H1 (cell line): ENCODE measurements at regions not wholly inside any gene's neighbourhood (a gene's known extent, or its start where the extent isn't known, plus 50 kb on each side); places are given as distances from the start of the nearest gene placed in this dataset.

Source experiments
- CTCF ChIA-PET: fragments of 300-600 bp; sonication (Branson Sonifier 250); formaldehyde crosslinking; loops from one replicate; lab custom pipeline; 2021; ENCODE audit not compliant: partially characterized antibody; lab: Charles Lee
- POLR2A ChIA-PET: fragments of 300-600 bp; sonication (Branson Sonifier 250); formaldehyde crosslinking; loops from one replicate; lab custom pipeline; 2021; ENCODE audit warnings: inconsistent platforms; ENCODE audit not compliant: partially characterized antibody; lab: Charles Lee
- DNase-seq, 2 experiments: peaks; one replicate each; pipeline versions ENCODE4 v3.0.0 to v3.0.0-alpha.2; 2010 to 2022; ENCODE audit warnings: low spot score in 2 of 2, low read depth in 1 of 2, mixed read lengths in 1 of 2
- FAIRE-seq: peaks from 2 replicates; lab custom pipeline; 2011; peaks lifted over from hg19 to GRCh38; lab: Jason Lieb, UNC
- H2AFZ ChIP-seq: 2 replicates; pipeline ENCODE4 v1.8.1; 2012; ENCODE audit warnings: low read length, inconsistent platforms
- H2AK5ac ChIP-seq: 2 replicates; pipeline ENCODE4 v1.6.1; 2013; ENCODE audit warnings: low read depth, low read length
- H2BK120ac ChIP-seq: replicated peaks from 2 replicates; pipeline ENCODE3; 2013; ENCODE audit warnings: low read depth, low read length, inconsistent platforms
- H2BK12ac ChIP-seq: 2 replicates; pipeline ENCODE4 v1.6.1; 2013; ENCODE audit warnings: low read depth, low read length
- H2BK15ac ChIP-seq: 2 replicates; pipeline ENCODE4 v1.6.1; 2013; ENCODE audit warnings: low read length
- H2BK20ac ChIP-seq: 2 replicates; pipeline ENCODE4 v1.6.1; 2013; ENCODE audit warnings: low read length
- H2BK5ac ChIP-seq: 2 replicates; pipeline ENCODE4 v1.6.1; 2013; ENCODE audit warnings: low read depth, low read length
- H3K14ac ChIP-seq: 2 replicates; pipeline ENCODE4 v1.6.1; 2013; ENCODE audit warnings: inconsistent platforms; ENCODE audit not compliant: insufficient read length
- H3K18ac ChIP-seq: 2 replicates; pipeline ENCODE4 v1.6.1; 2013; ENCODE audit warnings: low read length; ENCODE audit errors: extremely low read depth
- H3K23ac ChIP-seq: 2 replicates; pipeline ENCODE4 v1.6.1; 2013; ENCODE audit warnings: inconsistent platforms; ENCODE audit not compliant: insufficient read length
- H3K23me2 ChIP-seq: 2 replicates; pipeline ENCODE4 v1.6.1; 2013; ENCODE audit warnings: low read depth, low read length
- H3K27ac ChIP-seq: 2 replicates; pipeline ENCODE4 v1.6.1; 2011; ENCODE audit warnings: low read depth, low read length, inconsistent platforms
- H3K27me3 ChIP-seq, 4 experiments: replicated peaks in 1 of 4; 1 replicate in 1 of 4; 2 replicates in 3 of 4; pipeline versions ENCODE4 v1.6.1 to v1.8.1; 2011 to 2013; ENCODE audit warnings: low read length in 3 of 4, mild to moderate bottlenecking in 3 of 4, inconsistent platforms in 2 of 4, mixed read lengths in 2 of 4, moderate library complexity in 1 of 4; ENCODE audit not compliant: control insufficient read depth in 3 of 4, insufficient read depth in 3 of 4; ENCODE audit errors: extremely low read depth in 1 of 4
- H3K36me3 ChIP-seq, 4 experiments: 2 replicates each; pipeline versions ENCODE4 v1.6.1 to v1.8.1; 2011 to 2013; ENCODE audit warnings: mild to moderate bottlenecking in 4 of 4, low read length in 3 of 4, moderate library complexity in 2 of 4, control low read depth in 1 of 4, inconsistent platforms in 1 of 4; ENCODE audit not compliant: insufficient read depth in 4 of 4, control insufficient read depth in 2 of 4
- H3K4ac ChIP-seq: replicated peaks from 2 replicates; pipeline ENCODE3; 2013; ENCODE audit warnings: low read length, low read depth, mixed read lengths, inconsistent platforms; ENCODE audit not compliant: insufficient read length
- H3K4me1 ChIP-seq, 4 experiments: replicated peaks in 1 of 4; 1 replicate in 1 of 4; 2 replicates in 3 of 4; pipeline versions ENCODE4 v1.6.1 to v1.8.1; 2011 to 2013; ENCODE audit warnings: low read length in 3 of 4, inconsistent platforms in 2 of 4, mixed read lengths in 1 of 4; ENCODE audit not compliant: insufficient read depth in 4 of 4, control insufficient read depth in 3 of 4
- H3K4me2 ChIP-seq, 2 experiments: 2 replicates each; pipeline versions ENCODE4 v1.6.1 to v1.8.1; 2011 to 2013; ENCODE audit warnings: low read depth in 2 of 2, low read length in 2 of 2, control low read depth in 1 of 2, inconsistent platforms in 1 of 2, mild to moderate bottlenecking in 1 of 2; ENCODE audit not compliant: insufficient read depth in 1 of 2
- H3K4me3 ChIP-seq, 4 experiments: fragments of 200-600, 300-600 bp in 1 of 4; sonication (generic), shearing (Covaris generic), sonication (Bioruptor Twin) in 1 of 4; 2 replicates each; pipeline versions ENCODE4 v1.5.1 to v1.8.1; 2011 to 2016; ENCODE audit warnings: low read length in 4 of 4, low read depth in 3 of 4, control low read depth in 2 of 4, inconsistent platforms in 2 of 4, mild to moderate bottlenecking in 2 of 4, mixed read lengths in 1 of 4, moderate library complexity in 1 of 4; ENCODE audit not compliant: insufficient read depth in 2 of 4; ENCODE audit errors: extremely low read depth in 1 of 4
- H3K56ac ChIP-seq: replicated peaks from 2 replicates; pipeline ENCODE3; 2013; ENCODE audit warnings: low read depth, mild to moderate bottlenecking, mixed read lengths, low read length, inconsistent platforms; ENCODE audit not compliant: insufficient read length
- H3K79me1 ChIP-seq: 2 replicates; pipeline ENCODE4 v1.6.1; 2013; ENCODE audit warnings: low read depth, low read length, control low read depth
- H3K79me2 ChIP-seq, 2 experiments: 2 replicates each; pipeline versions ENCODE4 v1.6.1 to v1.8.1; 2012 to 2013; ENCODE audit warnings: low read length in 2 of 2, mild to moderate bottlenecking in 2 of 2, inconsistent platforms in 1 of 2; ENCODE audit not compliant: insufficient read depth in 2 of 2, control insufficient read depth in 1 of 2
- H3K9ac ChIP-seq, 4 experiments: replicated peaks in 1 of 4; 1 replicate in 1 of 4; 2 replicates in 3 of 4; pipeline versions ENCODE4 v1.6.1 to v1.8.1; 2011 to 2013; ENCODE audit warnings: low read depth in 3 of 4, low read length in 3 of 4, control low read depth in 2 of 4, mild to moderate bottlenecking in 2 of 4, moderate library complexity in 2 of 4, inconsistent platforms in 1 of 4; ENCODE audit errors: extremely low read depth in 1 of 4
- H3K9me3 ChIP-seq, 2 experiments: 2 replicates each; pipeline versions ENCODE4 v1.6.1 to v1.8.1; 2012 to 2013; ENCODE audit warnings: mild to moderate bottlenecking in 2 of 2, moderate library complexity in 2 of 2, control low read depth in 1 of 2, inconsistent platforms in 1 of 2, low read depth in 1 of 2, low read length in 1 of 2, mixed read lengths in 1 of 2; ENCODE audit not compliant: insufficient read depth in 2 of 2
- H4K20me1 ChIP-seq, 2 experiments: replicated peaks in 1 of 2; 2 replicates each; pipeline versions ENCODE3 to v1.8.1; 2011 to 2013; ENCODE audit warnings: inconsistent platforms in 2 of 2, low read length in 2 of 2, mild to moderate bottlenecking in 1 of 2; ENCODE audit not compliant: insufficient read depth in 2 of 2, control insufficient read depth in 1 of 2
- H4K5ac ChIP-seq: 2 replicates; pipeline ENCODE4 v1.6.1; 2013; ENCODE audit warnings: low read length, low read depth, mixed read lengths, inconsistent platforms; ENCODE audit not compliant: insufficient read length
- H4K8ac ChIP-seq: 2 replicates; pipeline ENCODE4 v1.8.0; 2013; ENCODE audit warnings: mild to moderate bottlenecking, moderate library complexity, low read length, inconsistent platforms; ENCODE audit not compliant: insufficient read depth; ENCODE audit errors: extremely low read depth
- H4K91ac ChIP-seq: replicated peaks from 2 replicates; pipeline ENCODE3; 2013; ENCODE audit warnings: low read length, mixed read lengths, inconsistent platforms; ENCODE audit not compliant: insufficient read length
- RBBP5 ChIP-seq: IDR thresholded peaks from 2 replicates; pipeline ENCODE4 v1.7.1; 2012; ENCODE audit warnings: low read depth, mild to moderate bottlenecking, inconsistent platforms, low read length, moderate library complexity, borderline replicate concordance
- YY1 ChIP-seq: IDR thresholded peaks from 2 replicates; pipeline ENCODE4 v1.6.1; 2011; ENCODE audit warnings: low read depth, mild to moderate bottlenecking, low read length
- WGBS, 2 experiments: shearing (Covaris generic) in 1 of 2; methylation state at CpG; one replicate each; pipeline versions ENCODE4 v1.1.6 to v1.1.7; 2013 to 2015; ENCODE audit warnings: low lambda C conversion rate in 2 of 2, mixed read lengths in 2 of 2, inconsistent platforms in 1 of 2, low coverage in 1 of 2, missing lambda C conversion rate in 1 of 2; ENCODE audit not compliant: insufficient replicate concordance in 2 of 2, insufficient coverage in 1 of 2, insufficient read length in 1 of 2; ENCODE audit errors: extremely low coverage in 1 of 2, missing lambda C conversion rate in 1 of 2; 5-methylcytosine and 5-hydroxymethylcytosine counted together

- H3K18ac ChIP-seq: no peak overlapping the region
- H3K9ac ChIP-seq: no peak overlapping the region
- no peaks in the 10 kb centered on the region for H3K36me3 ChIP-seq
- CTCF ChIA-PET: no interaction called here
- no peak overlapping the region for H2AK5ac ChIP-seq
- POLR2A ChIA-PET: no interaction called here
- no peak overlapping the region for H3K23ac ChIP-seq
- H3K27ac ChIP-seq: no peak overlapping the region
- no peak overlapping the region for H2BK15ac ChIP-seq
- no peaks in the 10 kb centered on the region for H3K9me3 ChIP-seq
- no peak overlapping the region for H2BK120ac ChIP-seq
- H3K79me2 ChIP-seq: no peaks in the 10 kb centered on the region
- no peak overlapping the region for H2BK12ac ChIP-seq
- WGBS, 2 experiments: 90% methylated on average over 3 of the region's 3 CpGs; no CpG with 5 or more reads in 1 of the 2 experiments
- no peak overlapping the region for H4K5ac ChIP-seq
- FAIRE-seq: no peak
- no peak overlapping the region for H3K14ac ChIP-seq
- H3K23me2 ChIP-seq: no peaks in the 10 kb centered on the region
- H2AFZ ChIP-seq: no peak overlapping the region
- no peak overlapping the region for H3K4me3 ChIP-seq
- H2BK5ac ChIP-seq: no peak overlapping the region
- no peaks in the 10 kb centered on the region for H3K79me1 ChIP-seq
- no peak overlapping the region for H3K4me2 ChIP-seq
- no peak overlapping the region for H3K56ac ChIP-seq
- H3K4ac ChIP-seq: no peak overlapping the region
- no peak overlapping the region for H4K91ac ChIP-seq
- no peak for TF ChIP-seq RBBP5
- TF ChIP-seq YY1: no peak
- TF ChIP-seq, all 59 proteins: peak for 0
- no peaks in the 10 kb centered on the region for H3K27me3 ChIP-seq
- H4K20me1 ChIP-seq: no peaks in the 10 kb centered on the region
- no peak overlapping the region for H4K8ac ChIP-seq
- no peaks in the 10 kb centered on the region for H3K4me1 ChIP-seq
- H2BK20ac ChIP-seq: no peak overlapping the region
- no peak for DNase-seq
Observed at GRCh38 chr4:96093057-96093456, 253.2 kb downstream of the PDHA2 start.
